ENCODE measurements at regions not wholly inside any gene's neighbourhood (a gene's known extent, or its start where the extent isn't known, plus 50 kb on each side); places are given as distances from the start of the nearest gene placed in this dataset.
"Not testable (repeated sequence)": the region's sequence is repeated elsewhere in the genome, so short reads cannot be mapped to it uniquely, and the experiment has no call there.

GRCh38 chr7:84855758-84856157 is 331.1 kb downstream of the SEMA3D start:
- Mint-ChIP-seq H3K4me3 (no peak overlapping the region), H3K4me1 (no peaks in the 10 kb centered on the region), H3K36me3 (no peaks in the 10 kb centered on the region), H3K27ac (no peak overlapping the region), H3K27me3 (ENCODE audit: low read depth) (no peaks in the 10 kb centered on the region), H3K9me3 (peaks cover 12% of the 10 kb centered on the region)
- DNase-seq (ENCODE audit: low spot score in 2 of 2, unreplicated experiment in 2 of 2): no peak
- TF ChIP-seq CTCF (IDR thresholded peaks at IDR 0.05; ENCODE audit: unreplicated experiment): no peak

GRCh38 chr7:84848974-84849372 is 337.9 kb downstream of the SEMA3D start:
- not testable (repeated sequence) for H3K4me3 Mint-ChIP-seq; H3K4me1 Mint-ChIP-seq; H3K27ac Mint-ChIP-seq; H3K27me3 Mint-ChIP-seq (ENCODE audit: low read depth); DNase-seq (ENCODE audit: low spot score in 2 of 2, unreplicated experiment in 2 of 2); H3K36me3 Mint-ChIP-seq; H3K9me3 Mint-ChIP-seq

- TF ChIP-seq CTCF (IDR thresholded peaks at IDR 0.05; ENCODE audit: unreplicated experiment): no peak
- Mint-ChIP-seq H3K4me3 (no peak overlapping the region), H3K27me3 (ENCODE audit: low read depth) (no peaks in the 10 kb centered on the region), H3K4me1 (no peaks in the 10 kb centered on the region), H3K27ac (no peak overlapping the region), H3K9me3 (peaks cover 6% of the 10 kb centered on the region), H3K36me3 (no peaks in the 10 kb centered on the region)
- DNase-seq (ENCODE audit: low spot score in 2 of 2, unreplicated experiment in 2 of 2): no peak
These were observed 338.5 kb downstream of the SEMA3D start for GRCh38 chr7:84848219-84848973.

GRCh38 chr7:84847790-84848189 is 339.1 kb downstream of the SEMA3D start:
- Mint-ChIP-seq H3K27me3 (ENCODE audit: low read depth) (no peaks in the 10 kb centered on the region), H3K27ac (no peak overlapping the region)
- no peak for TF ChIP-seq CTCF (IDR thresholded peaks at IDR 0.05; ENCODE audit: unreplicated experiment)

GRCh38 chr7:84847038-84847437 is 339.8 kb downstream of the SEMA3D start:
- no peak overlapping the region for H3K4me3 Mint-ChIP-seq
- H3K36me3 Mint-ChIP-seq: no peaks in the 10 kb centered on the region
- no peak overlapping the region for H3K27ac Mint-ChIP-seq
- no peak for TF ChIP-seq CTCF (IDR thresholded peaks at IDR 0.05; ENCODE audit: unreplicated experiment)
- H3K27me3 Mint-ChIP-seq (ENCODE audit: low read depth): no peaks in the 10 kb centered on the region
- peaks cover 6% of the 10 kb centered on the region for H3K9me3 Mint-ChIP-seq
- H3K4me1 Mint-ChIP-seq: no peaks in the 10 kb centered on the region
- DNase-seq (ENCODE audit: low spot score in 2 of 2, unreplicated experiment in 2 of 2): no peak

More at GRCh38 chr7:84847790-84848189, 339.1 kb downstream of the SEMA3D start:
- Mint-ChIP-seq H3K4me3 (no peak overlapping the region), H3K36me3 (no peaks in the 10 kb centered on the region), H3K9me3 (peaks cover 6% of the 10 kb centered on the region), H3K4me1 (no peaks in the 10 kb centered on the region)
- no peak for DNase-seq (ENCODE audit: low spot score in 2 of 2, unreplicated experiment in 2 of 2)

GRCh38 chr7:84845971-84846370 is 340.9 kb downstream of the SEMA3D start:
- Mint-ChIP-seq H3K9me3 (peaks cover 6% of the 10 kb centered on the region), H3K27ac (no peak overlapping the region), H3K4me3 (no peak overlapping the region), H3K36me3 (no peaks in the 10 kb centered on the region), H3K4me1 (no peaks in the 10 kb centered on the region), H3K27me3 (ENCODE audit: low read depth) (no peaks in the 10 kb centered on the region)
- TF ChIP-seq CTCF (IDR thresholded peaks at IDR 0.05; ENCODE audit: unreplicated experiment): no peak
- no peak for DNase-seq (ENCODE audit: low spot score in 2 of 2, unreplicated experiment in 2 of 2)

Data from mesothelial cell of epicardium (in vitro differentiated cells).